Gastrocnemius medialis (tissue), 4 donors: ENCODE measurements at regions not wholly inside any gene's neighbourhood (a gene's known extent, or its start where the extent isn't known, plus 50 kb on each side); places are given as distances from the start of the nearest gene placed in this dataset.

Experiments used
- ATAC-seq, 2 donors: fragments of 150-250 bp; one replicate each; pipeline ENCODE4 v1.9.1; 2016
- DNase-seq, 2 donors: peaks; one replicate each; pipeline ENCODE4 v3.0.0-alpha.2; 2019
- H3K27ac ChIP-seq, 4 donors: fragments of 200-600 bp; sonication (generic); 1 replicate in 1 of 4; 2 replicates in 3 of 4; pipeline ENCODE4 v1.5.1; 2016 to 2018; ENCODE audit warnings: mild to moderate bottlenecking in 2 of 4, moderate library complexity in 1 of 4
- H3K27me3 ChIP-seq, 3 donors: fragments of 200-600 bp; sonication (generic) in 2 of 3; 1 replicate in 1 of 3; 2 replicates in 2 of 3; pipeline versions ENCODE4 v1.5.1 to v1.6.0; 2016 to 2019; ENCODE audit warnings: mild to moderate bottlenecking in 1 of 3, moderate library complexity in 1 of 3
- H3K36me3 ChIP-seq, 2 donors: fragments of 200-600 bp; sonication (generic) in 1 of 2; one replicate each; pipeline ENCODE4 v1.5.1; 2017 to 2018
- H3K4me1 ChIP-seq, 2 donors: fragments of 200-600 bp; sonication (generic) in 1 of 2; one replicate each; pipeline ENCODE4 v1.5.1; 2016 to 2017; ENCODE audit warnings: mild to moderate bottlenecking in 2 of 2
- H3K4me3 ChIP-seq, 4 donors: fragments of 200-600 bp; sonication (generic) in 3 of 4; 1 replicate in 1 of 4; 2 replicates in 3 of 4; pipeline ENCODE4 v1.5.1; 2016 to 2019; ENCODE audit warnings: mild to moderate bottlenecking in 2 of 4
- H3K9me3 ChIP-seq, 3 donors: fragments of 200-600 bp; sonication (generic) in 2 of 3; 1 replicate in 1 of 3; 2 replicates in 2 of 3; pipeline ENCODE4 v1.5.1; 2016 to 2019
- CTCF ChIP-seq, 5 experiments: fragments of 450-650 bp in 3 of 5; fragments of 200-600 bp in 2 of 5; sonication (generic) in 2 of 5; IDR thresholded peaks in 4 of 5; conservative IDR thresholded peaks in 1 of 5; 1 replicate in 4 of 5; 2 replicates in 1 of 5; pipeline ENCODE4 v1.5.1; 2016 to 2019; ENCODE audit warnings: antibody characterized with exemption in 5 of 5, mild to moderate bottlenecking in 3 of 5, moderate library complexity in 3 of 5
- POLR2A ChIP-seq, 2 donors: fragments of 450-650 bp; IDR thresholded peaks; one replicate each; pipeline ENCODE4 v1.6.1; 2017; ENCODE audit warnings: antibody characterized with exemption in 2 of 2, mild to moderate bottlenecking in 2 of 2, moderate library complexity in 2 of 2
- in situ Hi-C, 4 donors: fragments of 200-750 bp; cut with MboI; loops; one replicate each; pipeline versions ENCODE4 v1.15.0 to v1.8.0; 2017; ENCODE audit warnings: low sequenced_read_pairs in 4 of 4
- intact Hi-C: fragments of 100-400 bp; cut with DNase I; formaldehyde crosslinking; loops from one replicate; pipeline ENCODE4 v1.15.1; 2023; ENCODE audit warnings: low total_unique reads

GRCh38 chr12:89783359-89784060, 74.9 kb upstream of the ATP2B1 start:
- no peaks in the 10 kb centered on the region for H3K27me3 ChIP-seq
- intact Hi-C loops: no loop called here
- DNase-seq: no peak

GRCh38 chr12:89782807-89783206, 74.2 kb upstream of the ATP2B1 start:
- in situ Hi-C loops: no loop called here
- Histone ChIP-seq H3K4me1 (no peaks in the 10 kb centered on the region), H3K27me3 (no peaks in the 10 kb centered on the region), H3K4me3 (no peak overlapping the region), H3K27ac (no peak overlapping the region), H3K36me3 (no peaks in the 10 kb centered on the region), H3K9me3 (no peaks in the 10 kb centered on the region)
- DNase-seq (no peak), ATAC-seq (no peak)
- TF ChIP-seq CTCF (IDR thresholded peaks at IDR 0.05 in 4 of 5, conservative IDR thresholded peaks at IDR 0.05 in 1 of 5) (no peak), POLR2A (IDR thresholded peaks at IDR 0.05) (no peak)
- intact Hi-C loops: no loop called here

More at GRCh38 chr12:89783359-89784060, 74.9 kb upstream of the ATP2B1 start:
- H3K4me1 ChIP-seq: no peaks in the 10 kb centered on the region
- ATAC-seq: no peak
- no peak for TF ChIP-seq POLR2A (IDR thresholded peaks at IDR 0.05)
- TF ChIP-seq CTCF (IDR thresholded peaks at IDR 0.05 in 4 of 5, conservative IDR thresholded peaks at IDR 0.05 in 1 of 5): no peak
- H3K27ac ChIP-seq: no peak overlapping the region
- H3K4me3 ChIP-seq: no peak overlapping the region
- in situ Hi-C loops: no loop called here
- no peaks in the 10 kb centered on the region for H3K9me3 ChIP-seq
- H3K36me3 ChIP-seq: no peaks in the 10 kb centered on the region

- in situ Hi-C loops: no loop called here
- Histone ChIP-seq H3K4me3 (no peak overlapping the region), H3K27ac (no peak overlapping the region), H3K27me3 (no peaks in the 10 kb centered on the region), H3K36me3 (no peaks in the 10 kb centered on the region), H3K9me3 (no peaks in the 10 kb centered on the region), H3K4me1 (no peaks in the 10 kb centered on the region)
- ATAC-seq (no peak), DNase-seq (no peak)
- intact Hi-C loops: no loop called here
- TF ChIP-seq POLR2A (IDR thresholded peaks at IDR 0.05) (no peak), CTCF (IDR thresholded peaks at IDR 0.05 in 4 of 5, conservative IDR thresholded peaks at IDR 0.05 in 1 of 5) (no peak)
Measured at GRCh38 chr12:89781946-89782550, 73.4 kb upstream of the ATP2B1 start.

- H3K4me3 ChIP-seq: no peak overlapping the region
- no peaks in the 10 kb centered on the region for H3K4me1 ChIP-seq
- ATAC-seq: no peak
- intact Hi-C loops (no loop called here), in situ Hi-C loops (no loop called here)
- DNase-seq: no peak
- H3K27me3 ChIP-seq: no peaks in the 10 kb centered on the region
- no peak overlapping the region for H3K27ac ChIP-seq
- TF ChIP-seq CTCF (IDR thresholded peaks at IDR 0.05 in 4 of 5, conservative IDR thresholded peaks at IDR 0.05 in 1 of 5): no peak
- no peak for TF ChIP-seq POLR2A (IDR thresholded peaks at IDR 0.05)
- H3K9me3 ChIP-seq: no peaks in the 10 kb centered on the region
- H3K36me3 ChIP-seq: no peaks in the 10 kb centered on the region
Measured at GRCh38 chr12:89781156-89781555, 72.5 kb upstream of the ATP2B1 start.
